GM20431 (cell line): ENCODE measurements at regions not wholly inside any gene's neighbourhood (a gene's known extent, or its start where the extent isn't known, plus 50 kb on each side); places are given as distances from the start of the nearest gene placed in this dataset.

ENCODE experiments used
- in situ Hi-C: fragments of 300-500 bp; cut with MseI, MboI; formaldehyde crosslinking; loops from one replicate; pipeline ENCODE4 v1.15.0; 2020; ENCODE audit warnings: low sequenced_read_pairs; ENCODE audit not compliant: unreplicated experiment

- in situ Hi-C loops: loop anchor here (25.0 kb wide), 1 partner anchor 631 kb away; no protein-coding TSS in a partner anchor
Measured at GRCh38 chr11:119481021-119481666, 58.2 kb upstream of the THY1 start.

DNA sequence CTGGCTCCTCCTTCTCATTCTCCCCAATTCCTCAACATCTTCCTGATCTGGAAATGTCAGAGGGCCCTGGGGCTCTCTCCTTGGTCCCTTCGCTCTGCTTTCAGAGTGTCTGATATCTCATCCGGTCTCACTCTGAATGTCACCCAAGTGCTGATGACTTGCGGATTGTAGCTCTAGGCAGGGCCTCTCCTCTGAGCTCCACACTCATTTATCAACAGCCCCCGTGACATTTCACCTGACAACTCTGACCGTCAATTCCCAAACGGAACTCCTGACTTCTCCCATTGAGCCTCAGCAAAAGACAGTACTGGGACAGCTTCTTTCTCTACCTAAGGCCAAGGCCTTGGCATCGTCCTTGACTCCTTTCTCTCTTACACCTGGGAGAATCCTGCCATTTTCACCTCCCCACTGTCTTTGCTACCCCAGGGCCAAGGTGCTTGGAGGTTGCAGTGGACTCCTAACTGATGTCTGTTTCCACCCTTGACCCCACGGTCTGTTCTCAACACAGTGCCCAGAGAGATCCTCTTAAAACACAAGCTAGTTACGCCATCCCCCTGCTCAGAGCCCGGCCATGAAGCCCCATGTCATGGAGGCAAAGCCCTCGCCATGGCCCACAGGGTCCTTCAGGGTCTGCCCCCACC lies 57.5 kb upstream of the THY1 start:
- in situ Hi-C loops: loop anchor here (25.0 kb wide), 1 partner anchor 632 kb away; no protein-coding TSS in a partner anchor

- in situ Hi-C loops: loop anchor here (10.0 to 25.0 kb wide), 2 partner anchors 125 to 633 kb away; no protein-coding TSS in a partner anchor
Measured at GRCh38 chr11:119479685-119480275, 56.8 kb upstream of the THY1 start.

- in situ Hi-C loops: loop anchor here (10.0 to 25.0 kb wide), 2 partner anchors 124 to 634 kb away; no protein-coding TSS in a partner anchor
Measured at GRCh38 chr11:119478711-119479285, 55.8 kb upstream of the THY1 start.

DNA sequence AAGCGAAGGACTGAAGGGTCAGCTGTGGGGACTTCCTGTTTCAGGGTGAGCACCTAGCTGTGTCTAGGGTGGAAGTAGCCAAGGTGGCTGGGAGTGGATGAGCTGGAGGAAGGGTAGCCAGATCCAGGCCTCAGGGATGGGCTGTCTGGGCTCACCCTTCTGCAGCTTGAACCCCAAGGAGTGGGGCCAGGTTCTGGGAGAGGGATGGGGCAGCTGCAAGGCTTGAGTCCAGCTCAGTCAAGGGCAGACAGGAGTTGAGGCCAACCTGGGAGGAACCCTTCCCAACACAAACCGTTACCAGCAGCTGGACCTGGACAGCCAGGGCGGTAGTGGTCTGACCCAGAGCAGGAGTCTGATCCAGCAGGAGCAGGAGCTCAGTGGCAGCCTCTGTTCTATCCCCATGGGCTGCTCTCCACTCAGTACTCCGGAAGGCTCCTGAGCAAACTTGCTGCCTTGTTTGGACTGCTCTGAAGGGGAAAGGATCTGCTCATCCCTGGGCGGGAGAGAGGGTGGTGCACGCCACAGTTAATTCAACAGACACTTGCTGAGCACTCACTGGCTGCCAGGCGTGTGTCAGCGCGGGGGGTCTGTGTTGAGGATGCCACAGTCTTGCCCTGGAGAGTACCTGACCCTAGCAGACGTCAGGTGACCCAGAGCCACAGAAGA lies 53.8 kb upstream of the THY1 start:
- in situ Hi-C loops: loop anchor here (10.0 to 25.0 kb wide), 2 partner anchors 122 to 636 kb away; no protein-coding TSS in a partner anchor

- in situ Hi-C loops: loop anchor here (10.0 to 25.0 kb wide), 2 partner anchors 121 to 636 kb away; no protein-coding TSS in a partner anchor
Measured at GRCh38 chr11:119476038-119476437, 53.1 kb upstream of the THY1 start.

DNA sequence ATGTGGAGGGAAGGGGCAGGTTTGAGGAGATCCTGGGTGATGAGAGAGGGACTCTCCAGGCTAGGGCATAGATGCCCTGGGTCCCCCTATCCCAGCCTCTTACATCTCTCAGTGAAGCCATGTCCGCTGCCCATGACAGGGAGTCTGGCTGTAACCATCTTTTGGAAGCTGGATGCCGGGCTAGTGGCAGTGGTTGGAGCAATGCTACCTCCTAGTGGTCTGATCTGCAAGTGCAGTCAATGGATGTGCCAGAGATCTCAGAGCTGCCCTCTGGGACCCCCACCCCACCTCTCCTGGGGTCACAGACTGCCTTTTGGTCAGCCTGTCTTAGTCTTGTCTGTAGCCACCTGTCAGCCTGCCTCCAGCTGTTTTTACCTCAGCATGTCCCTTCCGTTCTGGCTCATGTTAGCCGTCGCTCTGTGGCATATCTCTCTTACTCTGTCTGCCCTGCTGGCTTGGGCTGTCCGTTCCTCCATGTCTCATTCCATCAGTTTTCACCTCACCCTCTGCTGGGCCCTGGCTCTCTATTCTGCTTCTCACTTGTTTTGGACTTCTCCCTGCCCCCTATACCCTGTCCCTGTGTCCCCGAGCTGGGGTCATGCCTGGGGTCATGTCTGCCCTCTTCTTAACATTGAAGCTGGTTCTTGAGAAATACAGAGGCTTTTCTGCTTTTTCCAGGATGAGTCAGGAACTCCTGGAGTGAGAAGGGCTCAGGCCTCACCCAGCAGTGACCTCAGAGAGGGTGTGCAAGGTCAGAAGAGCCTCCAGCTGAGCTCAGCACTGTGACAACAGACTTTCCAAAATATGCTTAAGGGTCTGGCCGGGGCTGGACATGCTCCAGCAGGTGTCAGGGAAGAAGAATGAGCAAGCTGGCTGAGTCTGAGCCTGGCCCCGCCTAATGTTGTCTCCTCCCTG lies 52.0 kb upstream of the THY1 start:
- in situ Hi-C loops: loop anchor here (10.0 to 25.0 kb wide), 2 partner anchors 120 to 637 kb away; no protein-coding TSS in a partner anchor

DNA sequence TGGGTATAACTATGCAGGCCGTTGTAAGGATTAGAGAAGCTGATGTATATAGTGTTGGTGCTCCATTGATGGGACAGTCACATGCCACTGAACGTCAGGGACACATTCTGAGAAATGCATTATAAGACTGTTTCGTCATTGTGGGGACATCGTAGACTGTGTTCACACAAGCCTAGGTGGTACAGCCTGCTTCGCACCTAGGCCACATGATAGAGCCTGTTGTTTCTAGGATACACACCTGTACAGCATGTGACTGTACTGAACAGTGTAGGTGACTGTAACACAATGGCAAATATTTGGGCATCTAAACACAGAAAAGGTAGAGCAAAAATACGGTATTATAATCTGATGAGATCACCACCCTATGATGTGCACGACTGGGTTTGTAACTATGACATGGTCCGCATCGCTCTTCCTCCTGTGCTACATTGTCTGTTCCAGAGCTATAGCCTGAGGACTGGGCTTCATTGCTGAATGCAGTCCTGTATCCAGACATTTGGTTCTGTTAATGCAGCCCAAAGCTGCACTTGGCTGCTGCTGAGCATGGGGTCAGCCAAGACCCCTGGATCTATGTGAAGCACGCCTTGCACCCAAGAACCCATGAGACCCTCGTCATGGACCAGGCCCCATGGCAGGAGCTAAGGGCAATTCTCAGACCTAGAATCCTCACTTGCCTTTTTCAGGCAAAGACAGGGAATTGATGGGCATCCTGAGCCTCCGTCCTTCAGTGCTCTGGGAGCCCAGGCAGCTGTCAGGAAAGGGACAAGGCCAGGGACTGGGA lies 51.1 kb upstream of the THY1 start:
- in situ Hi-C loops: loop anchor here (10.0 kb wide), 1 partner anchor 119 kb away; no protein-coding TSS in a partner anchor

DNA sequence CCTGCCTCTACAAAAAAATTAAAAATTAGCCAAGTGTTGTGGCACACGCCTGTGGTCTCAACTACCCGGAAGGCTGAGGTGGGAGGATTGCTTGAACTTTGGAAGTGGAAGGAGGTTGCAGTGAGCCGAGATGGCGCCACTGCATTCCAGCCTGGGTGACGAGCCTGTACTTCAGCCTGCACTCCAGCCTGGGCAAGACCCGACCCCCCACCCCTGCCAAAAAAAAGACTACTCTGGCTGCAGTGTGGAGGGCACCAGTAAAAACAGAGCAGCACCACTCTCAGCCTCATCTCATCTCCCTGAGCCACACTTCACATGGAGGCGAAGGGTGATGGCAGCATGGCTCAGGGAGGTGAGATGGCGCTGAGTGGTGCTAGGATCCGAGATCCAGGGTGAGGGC lies 50.3 kb upstream of the THY1 start:
- in situ Hi-C loops: loop anchor here (10.0 kb wide), 1 partner anchor 118 kb away; no protein-coding TSS in a partner anchor

DNA sequence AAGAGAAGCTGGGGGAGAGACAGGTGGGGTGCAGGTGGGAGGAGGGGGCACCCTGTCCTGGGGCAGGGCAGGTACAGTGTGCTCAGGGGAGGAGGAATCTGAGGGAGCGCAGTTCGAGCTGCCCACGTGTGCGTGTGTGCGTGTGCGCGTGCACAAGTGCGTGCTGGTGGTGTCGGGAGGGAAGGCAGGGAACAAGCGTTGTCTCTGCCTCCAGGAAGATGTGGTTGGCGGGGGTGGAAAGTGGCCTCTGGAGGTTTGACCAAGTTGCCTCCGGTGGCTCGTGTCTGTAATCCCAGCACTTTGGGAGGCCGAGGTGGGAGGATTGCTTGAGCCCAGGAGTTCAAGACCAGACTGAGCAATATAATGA lies 49.9 kb upstream of the THY1 start:
- in situ Hi-C loops: loop anchor here (10.0 kb wide), 1 partner anchor 118 kb away; no protein-coding TSS in a partner anchor
